HG02623 (cell line): ENCODE measurements at regions not wholly inside any gene's neighbourhood (a gene's known extent, or its start where the extent isn't known, plus 50 kb on each side); places are given as distances from the start of the nearest gene placed in this dataset.
"Not testable (repeated sequence)": the region's sequence is repeated elsewhere in the genome, so short reads cannot be mapped to it uniquely, and the experiment has no call there.

Experiments used
- ATAC-seq: cut with Tn5 transposase; IDR thresholded peaks from one replicate; pipeline ENCODE4 v1.9.1; 2021; ENCODE audit warnings: moderate library complexity; ENCODE audit not compliant: unreplicated experiment

DNA sequence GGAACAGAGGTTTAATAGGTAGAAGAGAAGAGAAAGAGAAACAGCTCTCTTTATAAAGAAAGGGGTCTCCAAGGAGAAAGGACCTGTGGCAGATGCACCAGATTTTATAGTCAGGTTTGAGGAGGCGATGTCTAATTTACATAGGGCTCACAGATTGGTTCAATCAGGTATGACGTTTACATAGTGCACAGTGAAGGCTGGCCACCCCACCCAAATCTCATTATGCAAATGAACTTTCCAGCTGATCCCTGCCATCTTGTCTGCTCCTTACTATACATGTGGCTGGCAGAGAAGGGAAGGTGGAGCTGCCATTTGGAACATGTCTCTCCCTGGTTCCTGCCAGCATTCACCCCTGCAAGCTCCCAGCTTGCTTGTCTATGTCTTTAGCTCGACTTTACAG lies 557.8 kb downstream of the SUCLG1 start:
- no peak for ATAC-seq

- ATAC-seq = no peak
Measured at GRCh38 chr2:83900862-83901261, 558.2 kb downstream of the SUCLG1 start.

GRCh38 chr2:83899271-83899670 lies 559.8 kb downstream of the SUCLG1 start:
- ATAC-seq = no peak

DNA sequence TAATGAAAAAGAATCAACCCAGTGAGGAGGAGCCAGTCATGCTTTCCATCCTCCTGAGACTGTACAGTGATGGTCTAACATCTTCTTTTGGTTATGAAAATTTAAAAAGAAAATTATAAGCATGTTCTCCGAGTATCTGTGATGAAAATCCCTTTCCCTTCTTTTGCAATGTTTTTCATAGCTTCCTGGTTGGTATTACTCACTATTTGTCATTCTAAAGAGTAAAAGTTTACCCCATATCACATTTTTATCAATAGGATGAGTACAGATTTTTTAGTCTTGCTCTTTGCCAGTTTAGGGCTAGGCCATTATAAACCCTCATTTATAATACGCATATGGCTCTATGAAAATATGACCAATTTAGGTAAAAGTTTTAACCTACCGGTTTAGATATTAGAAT lies 564.1 kb downstream of the SUCLG1 start:
- ATAC-seq = no peak

GRCh38 chr2:83887757-83888156 lies 571.3 kb downstream of the SUCLG1 start:
- no peak for ATAC-seq

DNA sequence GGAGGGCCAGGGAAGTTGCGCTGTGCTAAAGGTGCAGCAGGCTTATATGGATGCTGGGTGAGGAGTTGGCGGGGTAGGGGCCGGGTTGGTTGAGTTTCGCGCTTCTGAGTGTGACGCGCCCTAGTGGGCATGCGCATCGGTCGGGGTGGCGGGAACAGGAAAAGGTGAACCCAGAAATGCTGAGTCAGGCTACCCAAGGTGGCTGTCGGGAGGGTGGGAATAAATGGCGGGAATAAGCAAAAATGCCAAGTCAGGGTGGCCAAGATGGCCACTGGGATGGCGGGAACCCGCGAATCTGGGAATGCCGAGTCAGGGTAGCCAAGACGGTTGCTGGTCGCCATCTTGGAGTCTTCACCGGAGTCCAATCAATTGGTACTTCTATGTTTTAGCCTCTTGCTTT lies 580.0 kb downstream of the SUCLG1 start:
- no peak for ATAC-seq

- ATAC-seq = not testable (repeated sequence)
Measured at GRCh38 chr2:83877261-83877660, 581.8 kb downstream of the SUCLG1 start.

DNA sequence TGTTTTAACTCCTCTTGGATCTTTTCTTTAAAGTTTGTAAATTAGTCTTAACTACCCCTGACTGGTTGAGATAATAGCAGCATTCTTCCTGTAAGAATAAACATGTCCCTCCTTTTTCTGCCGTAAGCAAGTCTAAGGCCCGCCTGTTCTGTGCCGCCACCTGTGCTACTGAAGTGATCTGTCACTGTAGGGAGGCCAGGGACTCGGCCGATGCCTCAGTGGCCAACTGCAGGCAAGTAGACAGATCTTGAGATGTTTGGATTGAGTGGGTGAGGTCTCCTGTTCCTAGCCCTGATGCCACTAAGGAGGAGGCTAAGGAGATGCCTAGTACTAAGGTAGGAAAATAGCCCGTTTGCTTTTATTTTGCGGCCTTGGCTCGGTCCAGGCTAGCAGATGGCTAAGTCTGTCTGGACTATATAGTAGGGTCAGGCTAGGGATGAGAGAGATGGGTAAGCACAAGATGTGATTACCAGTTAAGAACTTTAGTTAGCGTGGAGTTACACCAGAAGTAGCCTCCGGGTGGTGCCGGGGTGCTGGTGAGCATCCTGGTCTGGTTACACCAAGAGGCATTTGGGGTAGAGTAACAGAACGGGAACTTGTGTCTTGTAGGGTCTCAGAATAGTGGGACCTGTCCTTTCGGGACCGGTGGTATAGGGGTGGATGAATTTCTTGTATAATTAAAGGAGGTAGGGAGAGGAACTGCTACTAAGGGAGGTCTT lies 584.2 kb downstream of the SUCLG1 start:
- no peak for ATAC-seq

DNA sequence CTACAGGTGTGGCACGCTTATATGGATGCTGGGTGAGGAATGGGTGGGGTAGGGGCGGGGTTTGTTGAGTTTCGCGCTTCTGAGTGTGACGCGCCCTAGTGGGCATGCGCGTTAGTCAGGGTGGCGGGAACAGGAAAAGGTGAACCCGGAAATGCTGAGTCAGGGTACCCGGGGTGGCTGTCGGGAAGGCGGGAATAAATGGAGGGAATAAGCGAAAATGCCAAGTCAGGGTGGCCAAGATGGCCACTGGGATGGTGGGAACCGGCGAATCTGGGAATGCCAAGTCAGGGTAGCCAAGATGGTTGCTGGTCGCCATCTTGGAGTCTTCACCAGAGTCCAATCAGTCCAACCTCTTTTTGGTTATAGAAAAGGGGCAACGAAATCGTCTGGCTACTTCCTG lies 585.0 kb downstream of the SUCLG1 start:
- ATAC-seq = no peak

- no peak for ATAC-seq
Measured at GRCh38 chr2:83873110-83873509, 586.0 kb downstream of the SUCLG1 start.

GRCh38 chr2:83866211-83866610 lies 592.9 kb downstream of the SUCLG1 start:
- no peak for ATAC-seq

DNA sequence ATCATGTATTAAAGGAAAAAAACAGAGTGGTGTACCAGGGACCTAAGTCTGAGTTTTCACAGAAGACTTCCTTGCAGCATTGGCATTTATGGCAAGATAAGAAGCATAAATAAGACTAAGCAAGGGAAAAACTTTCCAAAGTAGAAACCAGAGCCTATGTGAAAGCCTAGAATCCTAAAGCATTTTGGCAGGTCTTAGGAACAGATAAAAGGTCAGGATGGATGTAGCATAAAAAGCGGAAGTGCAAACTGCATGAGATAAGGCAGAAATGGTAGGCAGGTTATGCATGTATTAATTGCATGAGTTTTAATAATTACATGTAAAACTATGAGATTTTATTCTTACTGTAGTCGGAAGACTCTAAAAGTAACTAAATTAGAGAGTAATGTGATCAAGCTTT lies 596.5 kb downstream of the SUCLG1 start:
- ATAC-seq = no peak

DNA sequence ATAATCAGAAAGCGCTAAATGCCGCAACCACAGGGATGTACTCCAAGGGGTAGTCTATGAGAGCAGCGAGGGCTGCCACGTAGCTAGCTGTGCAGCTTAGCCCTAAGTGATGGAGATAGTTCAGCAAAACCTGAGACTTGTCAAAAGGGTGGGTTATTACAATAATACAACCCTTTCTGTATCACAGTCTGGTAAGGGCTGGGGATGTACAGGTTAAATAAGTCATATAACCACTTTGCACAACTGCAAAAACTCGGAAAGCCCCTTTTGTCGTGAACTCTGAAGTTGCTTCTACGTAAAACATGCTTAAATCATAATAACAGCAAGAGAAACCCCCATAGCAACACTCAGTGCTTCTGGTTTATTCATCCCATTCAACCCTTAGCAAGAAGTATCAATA lies 598.8 kb downstream of the SUCLG1 start:
- no peak for ATAC-seq

DNA sequence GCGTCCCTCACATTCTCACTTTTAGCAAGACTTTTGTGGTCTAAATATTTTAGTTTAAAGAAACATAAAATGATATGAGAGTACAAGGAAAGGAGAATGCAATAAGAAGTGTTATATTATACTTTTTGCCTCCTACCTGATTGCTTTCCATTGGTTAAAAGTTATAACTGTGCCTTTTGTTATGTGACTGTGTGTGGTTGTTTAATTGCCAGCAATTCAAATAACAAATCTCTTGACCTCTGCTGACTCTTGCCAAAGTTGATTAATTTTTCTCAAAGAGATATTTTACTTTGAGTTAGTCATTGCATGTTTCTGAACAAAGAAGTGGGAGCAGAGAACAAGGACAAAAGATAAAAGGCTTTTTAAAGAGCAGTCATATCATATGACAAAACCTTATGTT lies 599.5 kb downstream of the SUCLG1 start:
- no peak for ATAC-seq

DNA sequence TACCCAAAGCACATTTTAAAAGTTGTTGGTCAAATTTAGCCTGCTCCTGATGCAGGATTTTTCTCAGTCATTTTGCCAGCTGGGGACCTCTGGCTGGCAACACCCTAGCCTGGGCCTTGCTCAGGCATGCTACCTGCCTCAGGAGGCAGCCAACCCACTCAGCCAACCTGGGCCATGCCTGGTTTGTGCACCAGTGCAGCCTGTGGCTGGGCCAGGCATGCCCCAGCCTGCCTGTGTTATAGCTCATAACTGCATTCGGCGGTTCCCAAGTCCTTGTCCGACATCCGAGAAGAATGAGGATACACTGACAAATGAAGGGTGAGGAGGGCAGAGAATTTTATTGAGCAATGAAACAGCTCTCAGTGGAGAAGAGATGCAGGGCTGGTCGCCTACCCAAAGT lies 608.0 kb downstream of the SUCLG1 start:
- no peak for ATAC-seq

DNA sequence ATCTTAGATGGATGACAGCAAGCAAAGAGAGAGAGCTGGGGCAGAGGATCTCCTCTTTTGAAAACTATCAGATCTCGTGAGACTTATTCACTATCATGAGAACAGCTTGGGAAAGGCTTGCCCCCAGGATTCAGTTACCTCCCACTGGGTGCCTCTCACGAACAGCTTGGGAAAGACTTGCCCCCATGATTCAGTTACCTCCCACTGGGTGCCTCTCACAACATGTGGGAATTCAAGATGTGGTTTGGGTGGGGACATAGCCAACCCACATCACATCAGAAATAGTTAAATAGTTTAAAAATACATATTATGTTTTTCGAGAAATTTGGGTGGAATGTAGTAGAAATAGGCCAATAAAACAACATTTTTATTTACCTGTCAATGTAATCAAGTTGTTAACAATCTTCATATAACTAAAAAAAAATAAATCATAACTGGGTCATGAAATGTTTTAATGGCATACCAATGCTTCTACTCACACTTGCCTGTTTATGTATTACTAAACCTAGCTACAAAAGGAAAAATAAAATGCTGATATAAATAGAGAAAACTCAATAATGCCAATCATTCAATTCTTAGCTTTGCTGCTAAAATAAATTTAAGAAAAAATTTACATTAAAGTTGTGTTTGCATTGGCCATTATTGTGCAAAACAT lies 608.9 kb downstream of the SUCLG1 start:
- no peak for ATAC-seq

- ATAC-seq = no peak
Measured at GRCh38 chr2:83844490-83844889, 614.6 kb downstream of the SUCLG1 start.

GRCh38 chr2:83842421-83842820 lies 616.7 kb downstream of the SUCLG1 start:
- ATAC-seq = no peak

DNA sequence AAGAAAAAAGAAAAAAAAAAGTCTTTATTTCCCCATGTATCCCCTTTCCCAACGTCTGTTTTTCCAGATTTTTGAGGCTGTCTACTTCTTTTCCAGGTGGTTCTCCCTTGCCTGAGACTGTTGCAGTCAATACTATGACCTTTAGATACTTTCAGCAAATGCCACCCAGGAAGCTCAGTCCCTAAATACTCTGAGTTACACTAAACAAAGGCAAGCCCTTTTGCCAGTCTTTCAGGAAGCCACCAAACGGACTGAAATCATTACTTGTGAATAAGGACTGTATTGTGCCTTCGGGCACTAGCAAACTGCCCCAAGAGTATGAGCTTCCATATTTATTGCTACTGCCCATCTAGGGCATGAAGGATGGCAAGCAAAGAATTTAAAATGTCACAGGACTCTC lies 621.3 kb downstream of the SUCLG1 start:
- no peak for ATAC-seq

DNA sequence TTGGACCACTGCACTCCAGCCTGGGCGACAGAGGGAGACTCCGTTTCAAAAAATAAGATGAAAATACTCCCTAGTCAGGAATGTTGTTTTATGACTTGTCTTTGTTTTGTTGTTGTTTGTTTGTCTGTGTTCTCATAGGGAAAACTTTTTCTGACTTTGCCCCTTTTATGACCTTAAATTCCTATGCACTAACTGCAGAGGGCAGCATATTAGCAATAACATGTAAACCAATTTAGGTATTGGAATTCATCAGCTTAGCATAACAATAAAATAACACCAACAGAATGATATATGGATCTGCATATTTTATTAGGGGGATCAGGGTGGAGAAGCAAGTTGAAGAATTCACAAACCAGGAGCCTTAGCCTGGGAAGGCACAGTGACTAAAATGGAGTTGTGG lies 631.5 kb downstream of the SUCLG1 start:
- no peak for ATAC-seq

DNA sequence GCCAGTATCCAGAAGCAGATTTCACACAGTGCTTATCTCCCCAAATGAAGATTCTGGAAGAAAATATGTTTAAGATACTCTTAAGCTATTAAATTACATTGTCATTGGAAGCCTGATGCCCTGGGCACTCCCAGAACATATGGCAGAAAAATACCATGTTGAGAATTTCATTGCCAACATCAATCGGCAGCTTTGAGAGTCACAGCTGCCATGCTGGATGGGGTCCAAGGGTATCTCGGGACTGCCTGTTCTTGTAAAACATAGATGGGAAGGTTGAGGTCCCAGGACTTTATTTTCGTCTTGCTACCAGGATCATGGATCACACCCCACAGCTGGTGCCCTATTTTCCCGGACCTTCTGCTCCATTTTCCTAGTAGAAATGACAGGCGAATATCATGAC lies 632.5 kb downstream of the SUCLG1 start:
- ATAC-seq = no peak

DNA sequence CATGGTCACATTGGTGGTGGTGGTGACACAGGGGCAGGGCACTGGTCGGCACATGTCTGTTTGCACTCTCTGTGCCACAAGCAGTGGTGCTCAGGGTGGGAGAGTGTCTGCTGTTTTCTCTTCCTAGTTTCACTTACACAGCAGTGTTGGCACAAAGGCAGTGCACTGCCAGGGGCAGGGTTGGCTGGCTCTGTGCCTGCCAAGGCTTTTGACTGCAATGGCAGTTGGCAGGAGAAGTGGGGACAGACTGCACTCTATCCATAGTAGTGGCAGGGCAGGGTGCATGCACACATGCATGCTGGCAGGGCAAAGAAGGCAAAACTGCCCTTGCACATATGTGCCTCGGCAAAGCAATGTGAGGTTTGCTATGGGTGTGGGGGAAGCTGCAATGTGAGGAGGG lies 635.9 kb downstream of the SUCLG1 start:
- no peak for ATAC-seq

DNA sequence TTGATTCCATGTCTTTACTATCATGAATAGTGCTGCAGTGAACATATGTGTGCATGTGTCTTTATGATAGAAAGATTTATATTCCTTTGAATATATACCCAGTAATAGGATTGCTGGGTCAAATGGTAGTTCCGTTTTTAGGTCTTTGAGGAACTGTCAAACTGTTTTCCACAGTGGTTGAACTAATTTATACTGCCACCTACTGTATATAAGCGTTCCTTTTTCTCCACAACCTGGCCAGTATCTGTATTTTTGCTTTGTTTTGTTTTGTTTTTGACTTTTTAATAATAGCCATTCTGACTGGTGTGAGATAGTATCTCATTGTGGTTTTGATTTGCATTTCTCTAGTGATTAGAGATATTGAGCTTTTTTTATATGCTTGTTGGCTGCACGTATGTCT lies 641.6 kb downstream of the SUCLG1 start:
- ATAC-seq = no peak
